ENCODE measurements at regions not wholly inside any gene's neighbourhood (a gene's known extent, or its start where the extent isn't known, plus 50 kb on each side); places are given as distances from the start of the nearest gene placed in this dataset.

DNA sequence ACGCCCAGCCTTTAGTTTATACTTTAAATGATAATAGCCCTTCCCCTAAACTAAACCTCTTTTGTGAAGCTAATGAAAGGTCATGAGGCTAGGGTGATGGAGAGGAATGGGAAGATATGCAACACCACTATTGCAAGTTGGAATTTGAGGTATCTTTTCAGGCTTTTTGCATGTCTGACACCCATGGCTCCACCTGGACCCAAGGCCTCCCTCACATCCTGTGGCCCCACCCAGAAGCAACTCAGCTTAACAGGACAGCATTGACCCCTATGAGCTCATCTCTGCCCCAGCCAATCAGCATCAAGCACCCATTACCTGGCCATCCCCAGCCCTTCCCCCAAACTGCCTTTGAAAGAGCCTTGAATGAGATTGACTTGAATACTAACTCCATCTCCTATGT lies 674.2 kb upstream of the NRP1 start:
- no peak for FAIRE-seq
- DNase-seq (ENCODE audit: insufficient read length) = no peak

DNA sequence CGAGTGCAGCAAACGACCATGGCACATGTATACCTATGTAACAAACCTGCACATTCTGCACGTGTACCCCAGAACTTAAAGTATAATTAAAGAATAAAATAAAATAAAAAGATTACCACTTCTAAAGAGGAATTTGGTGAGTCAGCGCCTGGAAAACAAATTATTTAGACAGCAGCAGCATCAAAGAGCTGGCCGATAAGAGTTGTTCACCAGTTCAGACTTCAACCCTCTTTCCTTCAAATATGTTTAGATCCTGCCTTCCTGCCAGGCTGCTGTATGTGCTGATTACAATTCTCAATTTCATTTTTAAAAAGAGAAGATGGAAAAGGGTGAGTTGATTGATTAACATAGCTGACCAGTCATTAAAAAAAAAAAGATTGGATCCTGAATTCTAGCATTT lies 672.0 kb upstream of the NRP1 start:
- no peak for TF ChIP-seq POLR2AphosphoS5 (IDR thresholded peaks at IDR 0.05; ENCODE audit: low read depth, low read length)
- TF ChIP-seq TAF1 (IDR thresholded peaks at IDR 0.05; ENCODE audit: borderline replicate concordance, low read depth, low read length) = no peak
- TF ChIP-seq POLR2A (IDR thresholded peaks at IDR 0.05; ENCODE audit: low read depth, low read length) = no peak
- no peak for FAIRE-seq
- DNase-seq (ENCODE audit: insufficient read length) = no peak

More for the DNA sequence above, 674.2 kb upstream of the NRP1 start:
- TF ChIP-seq POLR2AphosphoS5 (IDR thresholded peaks at IDR 0.05; ENCODE audit: low read depth, low read length) = no peak
- no peak for TF ChIP-seq POLR2A (IDR thresholded peaks at IDR 0.05; ENCODE audit: low read depth, low read length)
- no peak for TF ChIP-seq TAF1 (IDR thresholded peaks at IDR 0.05; ENCODE audit: borderline replicate concordance, low read depth, low read length)

DNA sequence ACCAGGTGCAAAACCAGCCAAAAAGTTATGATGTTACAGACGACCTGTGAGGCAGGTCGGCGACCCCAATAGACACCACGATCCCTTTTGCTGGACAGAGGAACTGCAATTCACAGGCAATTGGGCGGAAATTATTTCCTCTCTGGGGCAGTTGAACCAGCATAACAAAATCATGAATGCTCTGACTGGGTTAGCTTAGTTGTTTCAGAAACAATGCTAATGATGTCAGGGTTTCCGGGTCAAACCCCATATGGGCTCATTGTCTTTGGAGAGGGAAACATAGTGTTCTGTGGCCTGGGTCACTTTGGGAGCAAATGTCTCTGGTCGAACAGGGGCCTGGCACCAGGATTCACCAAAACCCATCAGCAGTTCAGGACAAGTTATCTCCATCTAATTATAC lies 669.1 kb upstream of the NRP1 start:
- no peak for TF ChIP-seq POLR2AphosphoS5 (IDR thresholded peaks at IDR 0.05; ENCODE audit: low read depth, low read length)
- TF ChIP-seq POLR2A (IDR thresholded peaks at IDR 0.05; ENCODE audit: low read depth, low read length) = no peak
- TF ChIP-seq TAF1 (IDR thresholded peaks at IDR 0.05; ENCODE audit: borderline replicate concordance, low read depth, low read length) = no peak
- FAIRE-seq (no peak), DNase-seq (ENCODE audit: insufficient read length) (no peak)

DNA sequence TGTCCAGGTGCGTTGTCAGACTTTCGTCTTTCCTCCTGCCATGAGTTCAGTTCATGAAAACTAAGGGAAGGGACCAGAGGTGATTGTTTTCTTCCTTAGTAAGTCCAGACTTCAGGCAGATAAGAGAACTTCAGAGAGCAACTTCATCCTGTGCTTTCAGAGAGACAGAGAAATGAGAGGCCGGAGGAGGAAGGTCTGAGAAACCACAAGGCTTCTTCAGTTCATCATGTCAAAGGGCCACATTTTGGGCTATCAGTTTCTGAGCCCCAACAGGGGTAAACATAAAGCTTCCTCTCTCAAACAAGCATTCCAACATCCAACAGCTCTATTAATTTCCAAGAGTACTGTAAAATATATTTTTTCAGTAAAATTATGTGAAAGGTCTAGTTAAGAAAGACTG lies 668.4 kb upstream of the NRP1 start:
- no peak for DNase-seq (ENCODE audit: insufficient read length)
- no peak for FAIRE-seq
- TF ChIP-seq TAF1 (IDR thresholded peaks at IDR 0.05; ENCODE audit: borderline replicate concordance, low read depth, low read length) (no peak), POLR2AphosphoS5 (IDR thresholded peaks at IDR 0.05; ENCODE audit: low read depth, low read length) (no peak), POLR2A (IDR thresholded peaks at IDR 0.05; ENCODE audit: low read depth, low read length) (no peak)

DNA sequence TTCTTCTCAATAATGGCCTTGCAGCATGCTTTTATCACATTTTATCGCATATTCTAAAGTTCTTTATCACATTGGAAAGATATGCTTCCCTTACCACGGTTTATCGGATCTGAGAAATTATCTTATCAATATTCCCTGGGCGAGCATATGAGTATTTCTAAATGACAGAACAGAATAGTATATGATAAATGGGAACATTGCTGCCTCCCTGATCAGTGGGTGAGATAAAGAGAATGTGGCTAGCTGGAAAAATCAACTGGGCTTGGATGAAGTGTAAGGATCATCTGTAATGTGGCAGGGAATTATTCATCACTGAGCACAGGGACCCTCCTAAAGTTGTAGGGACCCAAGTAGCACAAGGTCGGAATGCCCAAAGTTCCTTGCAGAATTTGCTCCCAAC lies 667.4 kb upstream of the NRP1 start:
- no peak for FAIRE-seq
- TF ChIP-seq TAF1 (IDR thresholded peaks at IDR 0.05; ENCODE audit: borderline replicate concordance, low read depth, low read length) (no peak), POLR2AphosphoS5 (IDR thresholded peaks at IDR 0.05; ENCODE audit: low read depth, low read length) (no peak), POLR2A (IDR thresholded peaks at IDR 0.05; ENCODE audit: low read depth, low read length) (no peak)
- no peak for DNase-seq (ENCODE audit: insufficient read length)

DNA sequence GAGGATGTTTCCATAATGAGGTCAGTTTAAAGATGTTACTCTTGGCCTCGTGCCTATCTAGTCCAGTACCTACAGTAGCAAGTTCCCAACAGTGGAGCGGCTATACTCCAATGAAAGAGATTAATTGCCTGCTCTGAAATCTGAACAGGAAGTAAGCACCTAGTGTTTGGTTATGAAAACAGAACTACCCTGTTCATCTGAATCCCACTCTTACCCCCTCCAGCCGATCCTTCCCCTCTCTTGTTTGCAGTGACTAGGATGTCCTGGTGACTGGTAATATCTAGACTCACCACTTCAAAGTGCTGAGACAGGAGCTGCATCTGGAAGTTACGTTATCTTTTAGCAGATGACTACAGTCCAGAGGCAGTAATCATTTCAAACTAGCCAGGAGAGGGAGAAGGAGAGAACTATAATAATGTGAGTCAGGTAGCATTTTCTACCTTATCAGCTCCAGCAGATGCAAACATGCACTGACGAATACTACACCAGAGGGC lies 666.7 kb upstream of the NRP1 start:
- no peak for FAIRE-seq
- no peak for DNase-seq (ENCODE audit: insufficient read length)
- no peak for TF ChIP-seq POLR2A (IDR thresholded peaks at IDR 0.05; ENCODE audit: low read depth, low read length)
- no peak for TF ChIP-seq POLR2AphosphoS5 (IDR thresholded peaks at IDR 0.05; ENCODE audit: low read depth, low read length)
- TF ChIP-seq TAF1 (IDR thresholded peaks at IDR 0.05; ENCODE audit: borderline replicate concordance, low read depth, low read length) = no peak

DNA sequence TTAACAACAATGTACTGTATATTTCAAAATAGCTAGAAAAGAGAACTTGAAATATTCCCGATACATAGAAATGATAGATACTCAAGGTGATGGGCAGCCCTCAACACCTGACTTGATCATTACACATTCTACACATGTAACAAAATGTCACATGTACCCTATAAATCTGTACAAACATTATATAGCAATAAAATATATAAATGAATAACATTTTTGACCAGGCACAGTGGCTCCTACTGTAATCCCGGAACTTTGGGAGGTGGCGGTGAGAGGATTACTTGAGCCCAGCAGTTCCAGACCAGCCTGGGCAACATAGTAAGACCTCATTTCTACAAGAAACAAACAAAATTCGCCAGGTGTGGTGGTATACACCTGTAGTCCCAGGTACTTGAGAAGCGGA lies 659.5 kb upstream of the NRP1 start:
- TF ChIP-seq POLR2A (IDR thresholded peaks at IDR 0.05; ENCODE audit: low read depth, low read length) (no peak), POLR2AphosphoS5 (IDR thresholded peaks at IDR 0.05; ENCODE audit: low read depth, low read length) (no peak), TAF1 (IDR thresholded peaks at IDR 0.05; ENCODE audit: borderline replicate concordance, low read depth, low read length) (no peak)
- no peak for FAIRE-seq
- no peak for DNase-seq (ENCODE audit: insufficient read length)

DNA sequence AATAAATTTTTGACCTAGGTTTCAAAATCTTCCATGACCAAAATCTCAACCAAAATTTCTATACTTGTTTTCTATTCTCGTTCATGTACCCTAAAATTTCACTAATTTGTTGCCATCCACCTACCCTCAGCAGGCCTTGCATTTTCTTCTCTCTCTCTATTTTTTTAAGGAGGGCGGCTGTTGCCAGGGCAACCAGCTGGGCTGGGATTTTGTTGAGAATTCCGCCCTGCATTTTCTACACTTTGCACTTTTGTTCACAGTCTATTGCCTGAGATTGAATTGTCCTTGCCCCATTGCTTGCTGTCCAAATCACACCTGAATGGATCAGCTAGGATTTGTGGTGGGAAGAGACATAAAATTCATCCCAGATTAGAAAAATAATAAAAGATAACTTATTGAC lies 657.5 kb upstream of the NRP1 start:
- no peak for TF ChIP-seq TAF1 (IDR thresholded peaks at IDR 0.05; ENCODE audit: borderline replicate concordance, low read depth, low read length)
- no peak for TF ChIP-seq POLR2AphosphoS5 (IDR thresholded peaks at IDR 0.05; ENCODE audit: low read depth, low read length)
- TF ChIP-seq POLR2A (IDR thresholded peaks at IDR 0.05; ENCODE audit: low read depth, low read length) = no peak
- no peak for FAIRE-seq
- DNase-seq (ENCODE audit: insufficient read length) = no peak

DNA sequence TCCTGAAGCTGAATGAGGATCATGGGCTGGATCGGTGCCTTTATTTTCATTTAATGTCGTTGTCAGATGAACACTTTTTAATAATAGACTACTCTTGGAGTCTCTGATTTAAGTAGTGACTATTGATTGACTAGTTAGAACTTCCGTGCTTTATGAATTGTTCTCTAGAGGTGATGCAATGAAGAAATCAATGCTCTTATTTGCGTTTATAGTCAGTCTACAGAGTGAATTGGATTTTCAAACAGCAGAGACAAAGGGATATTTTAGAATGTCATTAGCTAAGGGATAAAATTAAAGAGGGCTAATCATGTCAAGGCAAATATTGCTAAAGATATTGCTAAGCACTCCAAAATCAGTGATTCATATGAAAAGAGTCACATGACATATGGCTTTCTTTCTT lies 652.0 kb upstream of the NRP1 start:
- TF ChIP-seq POLR2AphosphoS5 (IDR thresholded peaks at IDR 0.05; ENCODE audit: low read depth, low read length) (no peak), TAF1 (IDR thresholded peaks at IDR 0.05; ENCODE audit: borderline replicate concordance, low read depth, low read length) (no peak), POLR2A (IDR thresholded peaks at IDR 0.05; ENCODE audit: low read depth, low read length) (no peak)
- DNase-seq (ENCODE audit: insufficient read length) = no peak
- FAIRE-seq = no peak

DNA sequence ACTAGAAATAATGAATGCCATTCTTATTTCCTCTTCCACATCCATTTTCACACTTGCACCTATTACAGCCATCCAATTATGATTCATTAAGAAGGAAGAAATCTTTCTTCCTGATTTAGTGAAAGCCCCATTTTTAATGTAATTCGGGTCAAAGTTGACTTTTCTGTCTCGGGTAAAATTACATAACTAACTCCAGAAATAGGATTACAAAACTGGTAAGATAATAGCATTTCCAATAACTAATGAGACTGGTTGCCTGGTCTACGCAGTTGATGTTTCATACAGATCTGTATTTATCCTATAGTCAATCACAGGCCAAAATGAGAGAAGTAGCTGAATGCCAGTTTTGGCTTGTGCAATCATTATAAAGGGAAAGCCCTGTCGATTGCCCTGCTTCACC lies 651.5 kb upstream of the NRP1 start:
- TF ChIP-seq POLR2A (IDR thresholded peaks at IDR 0.05; ENCODE audit: low read depth, low read length) = no peak
- no peak for TF ChIP-seq POLR2AphosphoS5 (IDR thresholded peaks at IDR 0.05; ENCODE audit: low read depth, low read length)
- TF ChIP-seq TAF1 (IDR thresholded peaks at IDR 0.05; ENCODE audit: borderline replicate concordance, low read depth, low read length) = no peak

DNA sequence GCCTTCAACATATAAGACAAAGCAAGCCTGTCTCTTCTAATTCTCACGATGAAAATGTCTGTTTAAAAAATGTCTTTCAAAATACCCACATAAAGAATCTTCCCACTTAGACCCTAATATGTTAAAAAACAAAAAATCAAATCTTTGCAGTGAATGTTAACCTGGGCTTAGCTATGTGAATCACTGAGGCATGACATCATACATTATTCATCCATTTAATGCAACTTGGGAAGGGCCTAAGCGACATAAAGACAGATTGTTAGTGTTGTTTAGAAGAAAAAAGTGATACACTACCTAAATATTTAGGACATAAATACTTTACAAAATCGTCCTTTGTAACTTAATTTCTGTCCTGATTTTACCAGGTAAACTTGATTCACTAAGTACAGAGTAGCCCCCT lies 648.5 kb upstream of the NRP1 start:
- DNase-seq (ENCODE audit: insufficient read length) (no peak), FAIRE-seq (no peak)
- TF ChIP-seq TAF1 (IDR thresholded peaks at IDR 0.05; ENCODE audit: borderline replicate concordance, low read depth, low read length) = no peak
- TF ChIP-seq POLR2AphosphoS5 (IDR thresholded peaks at IDR 0.05; ENCODE audit: low read depth, low read length) = no peak
- no peak for TF ChIP-seq POLR2A (IDR thresholded peaks at IDR 0.05; ENCODE audit: low read depth, low read length)

More for the DNA sequence above, 651.5 kb upstream of the NRP1 start:
- DNase-seq (ENCODE audit: insufficient read length) (no peak), FAIRE-seq (no peak)

DNA sequence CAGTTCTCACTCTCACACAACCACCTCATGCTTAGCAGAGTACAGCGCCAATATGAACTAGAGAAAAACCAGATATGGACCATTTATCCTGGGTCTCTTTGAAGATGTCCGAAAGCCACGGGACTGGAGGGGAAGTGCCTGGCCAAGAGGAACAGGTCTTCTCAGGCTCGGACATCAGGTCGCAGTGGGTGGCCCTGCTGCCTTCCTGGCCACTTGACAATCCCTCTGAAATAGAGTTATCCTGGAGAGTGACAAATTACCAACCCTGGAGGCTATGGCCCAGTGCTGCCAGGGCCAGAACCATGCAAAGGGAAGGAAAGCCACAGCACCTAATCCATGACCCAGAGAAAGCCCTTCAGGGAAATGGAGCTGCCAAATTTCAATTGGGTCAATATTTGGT lies 646.8 kb upstream of the NRP1 start:
- FAIRE-seq (no peak), DNase-seq (ENCODE audit: insufficient read length) (no peak)
- TF ChIP-seq TAF1 (IDR thresholded peaks at IDR 0.05; ENCODE audit: borderline replicate concordance, low read depth, low read length) (no peak), POLR2A (IDR thresholded peaks at IDR 0.05; ENCODE audit: low read depth, low read length) (no peak), POLR2AphosphoS5 (IDR thresholded peaks at IDR 0.05; ENCODE audit: low read depth, low read length) (no peak)

DNA sequence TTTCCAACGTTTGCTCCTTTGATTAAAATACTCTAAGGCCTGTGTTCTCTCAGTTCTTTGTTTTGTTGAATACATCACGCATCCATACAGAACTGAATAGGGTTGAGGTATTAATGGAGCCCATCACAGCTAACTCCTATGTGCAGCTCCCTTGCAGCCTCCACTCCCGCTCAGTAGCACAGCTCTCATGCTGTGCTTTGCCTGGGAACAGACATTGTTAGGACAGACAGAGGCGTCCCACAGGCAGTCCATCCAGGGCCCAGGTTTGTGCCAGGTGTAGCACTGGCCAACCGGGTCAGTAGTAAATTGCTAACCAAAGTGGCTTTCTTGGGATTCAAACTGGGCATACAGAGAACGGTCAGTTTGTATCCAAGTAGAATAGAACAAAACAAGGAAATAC lies 644.7 kb upstream of the NRP1 start:
- TF ChIP-seq POLR2AphosphoS5 (IDR thresholded peaks at IDR 0.05; ENCODE audit: low read depth, low read length) = no peak
- TF ChIP-seq TAF1 (IDR thresholded peaks at IDR 0.05; ENCODE audit: borderline replicate concordance, low read depth, low read length) = no peak
- no peak for TF ChIP-seq POLR2A (IDR thresholded peaks at IDR 0.05; ENCODE audit: low read depth, low read length)
- FAIRE-seq (no peak), DNase-seq (ENCODE audit: insufficient read length) (no peak)
